ENCODE measurements at regions not wholly inside any gene's neighbourhood (a gene's known extent, or its start where the extent isn't known, plus 50 kb on each side); places are given as distances from the start of the nearest gene placed in this dataset.

DNA sequence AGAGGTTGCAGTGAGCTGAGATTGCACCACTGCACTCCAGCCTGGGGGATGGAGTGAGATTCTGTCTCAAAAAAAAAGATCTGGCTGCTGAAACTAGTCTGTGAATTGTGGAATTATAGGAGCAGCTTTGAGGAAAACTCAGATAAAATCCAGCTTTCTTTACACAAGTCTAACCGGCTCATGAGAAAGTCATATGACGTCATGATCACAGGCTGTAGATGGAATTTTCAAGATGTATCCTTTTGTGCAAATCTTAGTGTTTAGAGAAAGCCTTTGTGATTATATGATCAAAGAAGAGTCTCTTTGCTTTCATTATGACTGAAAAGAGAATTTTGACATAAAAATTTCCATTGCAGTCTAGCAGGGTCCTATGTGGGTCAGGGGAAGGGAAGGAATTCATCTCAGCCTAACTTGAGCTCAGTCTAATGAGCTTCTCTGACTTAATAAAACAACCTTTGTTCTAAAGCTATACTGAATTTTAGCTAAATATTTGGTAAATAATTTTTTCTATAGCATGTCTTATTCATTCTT, 90.2 kb upstream of the NCK2 start:
- H3K27ac ChIP-seq (ENCODE audit: extremely low read depth, low read depth, low read length), result no peak overlapping the region
- POLR2A ChIA-PET, result no interaction called here
- H3K4me1 ChIP-seq (ENCODE audit: control insufficient read depth, insufficient read depth, low read length), result peaks cover 3% of the 10 kb centered on the region; the same call in 1 of the 2 replicates
- no peaks in the 10 kb centered on the region for H3K36me3 ChIP-seq (ENCODE audit: control insufficient read depth in 2 of 2, insufficient read depth in 1 of 2, low read length in 2 of 2)
- H3K4me3 ChIP-seq (ENCODE audit: low read depth, low read length), result no peak overlapping the region
- CTCF ChIA-PET, result no interaction called here
- no peaks in the 10 kb centered on the region for H3K9me3 ChIP-seq (ENCODE audit: control insufficient read depth, insufficient read depth, low read depth, low read length)
- TF ChIP-seq ZNF561 (tag by site-specific recombination; IDR thresholded peaks at IDR 0.05; ENCODE audit: borderline replicate concordance) (no peak), ZNF768 (tag by site-specific recombination; IDR thresholded peaks at IDR 0.05) (no peak), REPIN1 (tag by site-specific recombination; IDR thresholded peaks at IDR 0.05; ENCODE audit: low read depth) (no peak)

- H3K4me3 ChIP-seq (ENCODE audit: low read depth, low read length), result no peak overlapping the region
- CTCF ChIA-PET, result no interaction called here
- H3K4me1 ChIP-seq (ENCODE audit: control insufficient read depth, insufficient read depth, low read length), result peaks cover 3% of the 10 kb centered on the region; the same call in 1 of the 2 replicates
- no peak overlapping the region for H3K27ac ChIP-seq (ENCODE audit: extremely low read depth, low read depth, low read length)
- TF ChIP-seq ZIC2 (tag by site-specific recombination; IDR thresholded peaks at IDR 0.05), result no peak
- no peak for TF ChIP-seq ZFP37 (tag by site-specific recombination; IDR thresholded peaks at IDR 0.05)
- no peak for TF ChIP-seq ZSCAN4 (tag by site-specific recombination; IDR thresholded peaks at IDR 0.05)
- TF ChIP-seq, protein P1, sequence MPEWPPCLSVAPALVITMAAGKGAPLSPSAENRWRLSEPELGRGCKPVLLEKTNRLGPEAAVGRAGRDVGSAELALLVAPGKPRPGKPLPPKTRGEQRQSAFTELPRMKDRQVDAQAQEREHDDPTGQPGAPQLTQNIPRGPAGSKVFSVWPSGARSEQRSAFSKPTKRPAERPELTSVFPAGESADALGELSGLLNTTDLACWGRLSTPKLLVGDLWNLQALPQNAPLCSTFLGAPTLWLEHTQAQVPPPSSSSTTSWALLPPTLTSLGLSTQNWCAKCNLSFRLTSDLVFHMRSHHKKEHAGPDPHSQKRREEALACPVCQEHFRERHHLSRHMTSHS (tag by site-specific recombination; IDR thresholded peaks at IDR 0.05), result no peak
- no peak for TF ChIP-seq ZNF133 (tag by site-specific recombination; IDR thresholded peaks at IDR 0.05)
- no peak for TF ChIP-seq ZNF239 (tag by site-specific recombination; IDR thresholded peaks at IDR 0.05)
- no peak for TF ChIP-seq ZNF350 (tag by site-specific recombination; IDR thresholded peaks at IDR 0.05)
- TF ChIP-seq ZNF175 (tag by site-specific recombination; IDR thresholded peaks at IDR 0.05), result no peak
- TF ChIP-seq ZNF223 (tag by site-specific recombination; IDR thresholded peaks at IDR 0.05), result no peak
- no peak for TF ChIP-seq ZBTB20 (tag by site-specific recombination; IDR thresholded peaks at IDR 0.05)
- H3K9me3 ChIP-seq (ENCODE audit: control insufficient read depth, insufficient read depth, low read depth, low read length), result no peaks in the 10 kb centered on the region
- H3K36me3 ChIP-seq (ENCODE audit: control insufficient read depth in 2 of 2, insufficient read depth in 1 of 2, low read length in 2 of 2), result no peaks in the 10 kb centered on the region
- POLR2A ChIA-PET, result no interaction called here
Measured at GRCh38 chr2:105653302-105653701, 91.4 kb upstream of the NCK2 start.

- no peak overlapping the region for H3K27ac ChIP-seq (ENCODE audit: extremely low read depth, low read depth, low read length)
- peaks cover 3% of the 10 kb centered on the region; the same call in 1 of the 2 replicates for H3K4me1 ChIP-seq (ENCODE audit: control insufficient read depth, insufficient read depth, low read length)
- H3K36me3 ChIP-seq (ENCODE audit: control insufficient read depth in 2 of 2, insufficient read depth in 1 of 2, low read length in 2 of 2), result no peaks in the 10 kb centered on the region
- ChIA-PET CTCF (interaction anchor here (0.7 kb wide), 1 partner anchor 254 kb away, joined by 3 read pairs; no protein-coding TSS in a partner anchor), POLR2A (no interaction called here)
- H3K9me3 ChIP-seq (ENCODE audit: control insufficient read depth, insufficient read depth, low read depth, low read length), result no peaks in the 10 kb centered on the region
- TF ChIP-seq, protein P2, sequence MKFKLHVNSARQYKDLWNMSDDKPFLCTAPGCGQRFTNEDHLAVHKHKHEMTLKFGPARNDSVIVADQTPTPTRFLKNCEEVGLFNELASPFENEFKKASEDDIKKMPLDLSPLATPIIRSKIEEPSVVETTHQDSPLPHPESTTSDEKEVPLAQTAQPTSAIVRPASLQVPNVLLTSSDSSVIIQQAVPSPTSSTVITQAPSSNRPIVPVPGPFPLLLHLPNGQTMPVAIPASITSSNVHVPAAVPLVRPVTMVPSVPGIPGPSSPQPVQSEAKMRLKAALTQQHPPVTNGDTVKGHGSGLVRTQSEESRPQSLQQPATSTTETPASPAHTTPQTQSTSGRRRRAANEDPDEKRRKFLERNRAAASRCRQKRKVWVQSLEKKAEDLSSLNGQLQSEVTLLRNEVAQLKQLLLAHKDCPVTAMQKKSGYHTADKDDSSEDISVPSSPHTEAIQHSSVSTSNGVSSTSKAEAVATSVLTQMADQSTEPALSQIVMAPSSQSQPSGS (tag by site-specific recombination; IDR thresholded peaks at IDR 0.05; ENCODE audit: low read depth), result no peak
- TF ChIP-seq, protein P3, sequence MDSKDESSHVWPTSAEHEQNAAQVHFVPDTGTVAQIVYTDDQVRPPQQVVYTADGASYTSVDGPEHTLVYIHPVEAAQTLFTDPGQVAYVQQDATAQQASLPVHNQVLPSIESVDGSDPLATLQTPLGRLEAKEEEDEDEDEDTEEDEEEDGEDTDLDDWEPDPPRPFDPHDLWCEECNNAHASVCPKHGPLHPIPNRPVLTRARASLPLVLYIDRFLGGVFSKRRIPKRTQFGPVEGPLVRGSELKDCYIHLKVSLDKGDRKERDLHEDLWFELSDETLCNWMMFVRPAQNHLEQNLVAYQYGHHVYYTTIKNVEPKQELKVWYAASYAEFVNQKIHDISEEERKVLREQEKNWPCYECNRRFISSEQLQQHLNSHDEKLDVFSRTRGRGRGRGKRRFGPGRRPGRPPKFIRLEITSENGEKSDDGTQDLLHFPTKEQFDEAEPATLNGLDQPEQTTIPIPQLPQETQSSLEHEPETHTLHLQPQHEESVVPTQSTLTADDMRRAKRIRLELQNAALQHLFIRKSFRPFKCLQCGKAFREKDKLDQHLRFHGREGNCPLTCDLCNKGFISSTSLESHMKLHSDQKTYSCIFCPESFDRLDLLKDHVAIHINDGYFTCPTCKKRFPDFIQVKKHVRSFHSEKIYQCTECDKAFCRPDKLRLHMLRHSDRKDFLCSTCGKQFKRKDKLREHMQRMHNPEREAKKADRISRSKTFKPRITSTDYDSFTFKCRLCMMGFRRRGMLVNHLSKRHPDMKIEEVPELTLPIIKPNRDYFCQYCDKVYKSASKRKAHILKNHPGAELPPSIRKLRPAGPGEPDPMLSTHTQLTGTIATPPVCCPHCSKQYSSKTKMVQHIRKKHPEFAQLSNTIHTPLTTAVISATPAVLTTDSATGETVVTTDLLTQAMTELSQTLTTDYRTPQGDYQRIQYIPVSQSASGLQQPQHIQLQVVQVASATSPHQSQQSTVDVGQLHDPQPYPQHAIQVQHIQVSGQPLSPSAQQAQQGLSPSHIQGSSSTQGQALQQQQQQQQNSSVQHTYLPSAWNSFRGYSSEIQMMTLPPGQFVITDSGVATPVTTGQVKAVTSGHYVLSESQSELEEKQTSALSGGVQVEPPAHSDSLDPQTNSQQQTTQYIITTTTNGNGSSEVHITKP (tag by site-specific recombination; IDR thresholded peaks at IDR 0.05), result no peak
- no peak for TF ChIP-seq ZFP37 (tag by site-specific recombination; IDR thresholded peaks at IDR 0.05)
- TF ChIP-seq, protein P4, sequence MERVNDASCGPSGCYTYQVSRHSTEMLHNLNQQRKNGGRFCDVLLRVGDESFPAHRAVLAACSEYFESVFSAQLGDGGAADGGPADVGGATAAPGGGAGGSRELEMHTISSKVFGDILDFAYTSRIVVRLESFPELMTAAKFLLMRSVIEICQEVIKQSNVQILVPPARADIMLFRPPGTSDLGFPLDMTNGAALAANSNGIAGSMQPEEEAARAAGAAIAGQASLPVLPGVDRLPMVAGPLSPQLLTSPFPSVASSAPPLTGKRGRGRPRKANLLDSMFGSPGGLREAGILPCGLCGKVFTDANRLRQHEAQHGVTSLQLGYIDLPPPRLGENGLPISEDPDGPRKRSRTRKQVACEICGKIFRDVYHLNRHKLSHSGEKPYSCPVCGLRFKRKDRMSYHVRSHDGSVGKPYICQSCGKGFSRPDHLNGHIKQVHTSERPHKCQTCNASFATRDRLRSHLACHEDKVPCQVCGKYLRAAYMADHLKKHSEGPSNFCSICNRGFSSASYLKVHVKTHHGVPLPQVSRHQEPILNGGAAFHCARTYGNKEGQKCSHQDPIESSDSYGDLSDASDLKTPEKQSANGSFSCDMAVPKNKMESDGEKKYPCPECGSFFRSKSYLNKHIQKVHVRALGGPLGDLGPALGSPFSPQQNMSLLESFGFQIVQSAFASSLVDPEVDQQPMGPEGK (tag by site-specific recombination; IDR thresholded peaks at IDR 0.05), result no peak
- no peak for TF ChIP-seq ZNF501 (tag by site-specific recombination; IDR thresholded peaks at IDR 0.05)
- H3K4me3 ChIP-seq (ENCODE audit: low read depth, low read length), result no peak overlapping the region
Measured at GRCh38 chr2:105652014-105652796, 92.5 kb upstream of the NCK2 start.
